BLaER1 treated with 17β-estradiol and CSF1 and Interleukin-3, amounts not matched to agents 10 nM and 100 nM (cell line): ENCODE measurements at regions not wholly inside any gene's neighbourhood (a gene's known extent, or its start where the extent isn't known, plus 50 kb on each side); places are given as distances from the start of the nearest gene placed in this dataset.
"Not testable (repeated sequence)": the region's sequence is repeated elsewhere in the genome, so short reads cannot be mapped to it uniquely, and the experiment has no call there.

Experiments
- H3K27ac ChIP-seq, 11 experiments: shearing (Covaris generic); formaldehyde crosslinking; 2 replicates each; pipeline ENCODE4 v1.8.1; 2022
- H3K27me3 ChIP-seq, 11 experiments: shearing (Covaris generic); formaldehyde crosslinking; 2 replicates each; pipeline ENCODE4 v1.8.1; 2022
- H3K36me3 ChIP-seq, 11 experiments: shearing (Covaris generic); formaldehyde crosslinking; 2 replicates each; pipeline ENCODE4 v1.8.1; 2022
- H3K4me1 ChIP-seq, 10 experiments: shearing (Covaris generic); formaldehyde crosslinking; 2 replicates each; pipeline ENCODE4 v1.8.1; 2022
- H3K4me2 ChIP-seq, 11 experiments: shearing (Covaris generic); formaldehyde crosslinking; 2 replicates each; pipeline ENCODE4 v1.8.1; 2022
- H3K4me3 ChIP-seq, 10 experiments: shearing (Covaris generic); formaldehyde crosslinking; 2 replicates each; pipeline ENCODE4 v1.8.1; 2022
- H3K9ac ChIP-seq, 11 experiments: shearing (Covaris generic); formaldehyde crosslinking; 2 replicates each; pipeline ENCODE4 v1.8.1; 2022
- H3K9me3 ChIP-seq, 11 experiments: shearing (Covaris generic); formaldehyde crosslinking; replicated peaks in 1 of 11; 2 replicates each; pipeline ENCODE4 v1.8.1; 2022
- H4K20me1 ChIP-seq, 11 experiments: shearing (Covaris generic); formaldehyde crosslinking; 2 replicates each; pipeline ENCODE4 v1.8.1; 2022
- Cebpa-rat ChIP-seq, 11 experiments: shearing (Covaris generic); IDR thresholded peaks; 2 replicates each; pipeline ENCODE4 v1.8.1; 2022

DNA sequence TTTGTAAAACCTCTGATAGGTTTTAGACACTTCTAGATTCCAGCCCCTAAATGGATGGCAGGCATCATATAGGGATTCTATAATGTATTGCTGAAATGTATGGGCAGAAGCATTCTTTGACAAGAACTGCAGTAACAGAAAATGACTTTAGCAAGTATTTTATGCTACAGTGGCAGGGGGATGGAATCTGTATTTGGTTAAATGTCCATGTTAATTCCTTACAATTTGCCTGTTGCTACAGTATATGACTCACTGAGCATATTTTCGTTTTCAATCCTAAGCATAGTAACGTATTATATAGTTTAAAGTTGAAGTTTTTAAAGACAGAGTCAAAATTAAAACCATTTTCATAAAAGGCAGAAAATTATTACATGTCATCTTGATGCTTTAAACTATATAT lies 150.1 kb downstream of the MEX3B start:
- no peak overlapping the region for H3K4me3 ChIP-seq
- H3K9me3 ChIP-seq = no peaks in the 10 kb centered on the region
- TF ChIP-seq Cebpa-rat (IDR thresholded peaks at IDR 0.05) = no peak
- no peak overlapping the region for H3K4me2 ChIP-seq
- H3K27me3 ChIP-seq = no peaks in the 10 kb centered on the region
- H3K4me1 ChIP-seq = no peaks in the 10 kb centered on the region
- H3K9ac ChIP-seq = no peak overlapping the region
- no peaks in the 10 kb centered on the region for H4K20me1 ChIP-seq
- H3K27ac ChIP-seq = no peak overlapping the region
- H3K36me3 ChIP-seq = no peaks in the 10 kb centered on the region

- no peaks in the 10 kb centered on the region for H3K27me3 ChIP-seq
- H3K9ac ChIP-seq = no peak overlapping the region
- H4K20me1 ChIP-seq = no peaks in the 10 kb centered on the region
- H3K36me3 ChIP-seq = no peaks in the 10 kb centered on the region
- no peak overlapping the region for H3K4me2 ChIP-seq
- no peak overlapping the region for H3K4me3 ChIP-seq
- no peak for TF ChIP-seq Cebpa-rat (IDR thresholded peaks at IDR 0.05)
- no peaks in the 10 kb centered on the region for H3K9me3 ChIP-seq
- H3K4me1 ChIP-seq = no peaks in the 10 kb centered on the region
- H3K27ac ChIP-seq = no peak overlapping the region
Observed at GRCh38 chr15:81894061-81894460, 151.8 kb downstream of the MEX3B start.

DNA sequence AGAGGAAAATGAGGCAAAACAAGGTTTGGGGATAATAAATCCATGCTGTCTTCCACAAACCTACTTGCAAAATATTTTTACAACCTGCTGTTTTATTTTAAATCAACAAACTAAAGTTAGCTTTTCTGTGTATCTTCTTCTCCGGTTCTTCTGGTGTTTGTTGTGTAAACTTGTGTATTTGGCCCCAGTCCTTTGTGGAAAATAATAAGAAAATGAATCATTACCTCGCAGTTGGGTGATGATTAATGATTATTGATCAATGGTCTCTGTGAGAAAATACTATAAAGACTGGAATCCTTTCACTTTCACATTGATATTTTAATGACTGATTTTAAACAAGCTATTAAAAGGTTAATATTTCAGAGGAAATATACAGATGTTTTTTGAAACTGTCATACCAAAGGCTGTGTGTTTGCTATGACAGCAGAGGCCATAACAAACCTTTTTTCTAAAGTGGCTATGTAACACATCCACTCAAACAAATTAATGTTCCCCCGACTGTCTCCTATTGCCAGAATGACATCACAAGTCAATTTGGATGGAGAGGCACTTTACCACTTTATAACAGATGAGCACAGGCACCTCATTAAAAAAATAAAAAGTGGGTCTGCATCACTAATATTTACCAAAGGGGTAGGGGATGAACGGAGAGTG lies 152.5 kb downstream of the MEX3B start:
- Histone ChIP-seq H4K20me1 (no peaks in the 10 kb centered on the region), H3K27me3 (no peaks in the 10 kb centered on the region), H3K27ac (no peak overlapping the region), H3K4me1 (peaks cover 0 to under 1% (median 0%) of the 10 kb centered on the region in 10 experiments; a peak in 1 of 20 replicates), H3K4me3 (no peak overlapping the region), H3K9ac (no peak overlapping the region), H3K36me3 (no peaks in the 10 kb centered on the region), H3K9me3 (no peaks in the 10 kb centered on the region), H3K4me2 (no peak overlapping the region)
- TF ChIP-seq Cebpa-rat (IDR thresholded peaks at IDR 0.05) = no peak

- no peaks in the 10 kb centered on the region for H3K27me3 ChIP-seq
- no peaks in the 10 kb centered on the region for H4K20me1 ChIP-seq
- peaks cover 0 to 7% (median 0%) of the 10 kb centered on the region in 10 experiments; a peak in 1 of 20 replicates for H3K4me1 ChIP-seq
- no peak for TF ChIP-seq Cebpa-rat (IDR thresholded peaks at IDR 0.05)
- H3K36me3 ChIP-seq = no peaks in the 10 kb centered on the region
- H3K27ac ChIP-seq = no peak overlapping the region
- no peak overlapping the region for H3K4me2 ChIP-seq
- no peak overlapping the region for H3K9ac ChIP-seq
- no peaks in the 10 kb centered on the region for H3K9me3 ChIP-seq
- H3K4me3 ChIP-seq = no peak overlapping the region
Observed at GRCh38 chr15:81890496-81890895, 155.3 kb downstream of the MEX3B start.

DNA sequence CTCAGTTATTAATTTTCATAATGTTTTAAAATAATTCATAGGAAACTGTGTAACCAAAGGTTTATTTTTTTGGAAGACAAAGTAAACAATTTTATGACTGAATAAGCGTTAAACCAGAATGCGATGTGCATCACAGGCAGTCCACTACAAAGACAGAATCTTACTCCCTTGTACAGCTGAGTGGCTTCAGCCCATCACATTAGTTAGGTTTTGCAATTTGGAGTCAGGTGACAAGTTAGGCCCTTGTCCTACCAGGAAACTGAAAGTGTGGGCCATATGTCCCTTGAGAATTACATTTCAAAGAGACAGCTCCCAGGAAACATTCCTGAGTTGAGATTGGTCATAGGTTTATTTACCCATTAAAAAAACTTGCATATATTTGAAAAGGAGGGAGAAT lies 156.3 kb downstream of the MEX3B start:
- TF ChIP-seq Cebpa-rat (IDR thresholded peaks at IDR 0.05) = no peak
- Histone ChIP-seq H3K9me3 (no peaks in the 10 kb centered on the region), H4K20me1 (no peaks in the 10 kb centered on the region), H3K27me3 (no peaks in the 10 kb centered on the region), H3K36me3 (no peaks in the 10 kb centered on the region), H3K4me2 (no peak overlapping the region), H3K4me1 (peaks cover 0 to 7% (median 0%) of the 10 kb centered on the region in 10 experiments; a peak in 1 of 20 replicates), H3K27ac (no peak overlapping the region), H3K4me3 (no peak overlapping the region), H3K9ac (no peak overlapping the region)

- Histone ChIP-seq H3K4me2 (no peak overlapping the region), H4K20me1 (no peaks in the 10 kb centered on the region), H3K36me3 (no peaks in the 10 kb centered on the region), H3K27me3 (no peaks in the 10 kb centered on the region), H3K4me1 (peaks cover 0 to 7% (median 0%) of the 10 kb centered on the region in 10 experiments; a peak in 1 of 20 replicates), H3K9ac (no peak overlapping the region), H3K9me3 (no peaks in the 10 kb centered on the region), H3K4me3 (no peak overlapping the region), H3K27ac (no peak overlapping the region)
- TF ChIP-seq Cebpa-rat (IDR thresholded peaks at IDR 0.05) = no peak
Observed at GRCh38 chr15:81888748-81889484, 156.9 kb downstream of the MEX3B start.

GRCh38 chr15:81887912-81888311 lies 157.9 kb downstream of the MEX3B start:
- Histone ChIP-seq H3K4me1 (peaks cover 0 to 7% (median 0%) of the 10 kb centered on the region in 10 experiments; a peak in 1 of 20 replicates), H3K27ac (no peak overlapping the region), H3K27me3 (no peaks in the 10 kb centered on the region), H4K20me1 (no peaks in the 10 kb centered on the region), H3K4me2 (peak overlapping the region in 2 of 11 experiments; percentile 3 to 9; a peak in 3 of 22 replicates), H3K4me3 (no peak overlapping the region), H3K36me3 (no peaks in the 10 kb centered on the region), H3K9ac (no peak overlapping the region), H3K9me3 (no peaks in the 10 kb centered on the region)
- no peak for TF ChIP-seq Cebpa-rat (IDR thresholded peaks at IDR 0.05)

DNA sequence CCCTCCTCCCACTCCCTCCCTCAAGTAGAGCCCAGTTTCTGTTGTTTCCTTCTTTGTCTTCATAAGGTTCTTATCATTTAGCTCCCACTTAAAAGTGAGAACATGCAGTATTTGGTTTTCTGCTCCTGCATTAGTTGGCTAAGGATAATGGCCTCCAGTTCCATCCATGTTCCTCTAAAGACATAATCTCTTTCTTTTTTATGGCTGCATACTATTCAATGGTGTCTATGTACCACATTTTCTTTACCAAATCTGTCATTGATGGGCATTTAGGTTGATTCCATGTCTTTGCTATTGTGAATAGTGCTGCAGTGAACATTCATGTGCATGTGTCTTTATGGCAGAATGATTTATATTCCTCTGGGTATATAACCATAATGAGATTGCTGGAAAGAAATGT lies 158.6 kb downstream of the MEX3B start:
- H3K9me3 ChIP-seq, H4K20me1 ChIP-seq, H3K27ac ChIP-seq, H3K36me3 ChIP-seq, H3K4me2 ChIP-seq, H3K27me3 ChIP-seq, H3K4me1 ChIP-seq, H3K4me3 ChIP-seq, H3K9ac ChIP-seq: not testable (repeated sequence)

DNA sequence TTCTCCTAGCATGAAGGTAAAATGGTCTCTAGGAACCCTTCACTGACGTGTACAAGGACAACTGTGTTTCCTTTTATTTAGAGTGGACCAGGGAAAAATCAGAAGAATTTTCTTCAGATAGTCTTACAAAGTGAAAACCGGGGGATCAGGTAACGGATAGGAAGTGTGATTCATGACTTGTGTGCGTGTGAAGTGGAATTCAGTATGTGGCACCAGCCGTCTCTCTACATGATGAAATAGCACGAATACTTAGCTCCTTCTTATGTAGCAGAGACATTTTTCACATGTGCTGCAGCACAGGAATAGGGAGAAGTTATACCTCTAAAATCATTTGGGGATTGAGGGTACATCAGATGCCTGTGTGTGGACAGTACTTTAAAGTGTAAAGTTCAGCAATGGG lies 159.2 kb downstream of the MEX3B start:
- H3K4me2 ChIP-seq = no peak overlapping the region
- no peaks in the 10 kb centered on the region for H3K9me3 ChIP-seq
- no peaks in the 10 kb centered on the region for H3K27me3 ChIP-seq
- no peaks in the 10 kb centered on the region for H4K20me1 ChIP-seq
- no peak for TF ChIP-seq Cebpa-rat (IDR thresholded peaks at IDR 0.05)
- no peak overlapping the region for H3K9ac ChIP-seq
- no peak overlapping the region for H3K4me3 ChIP-seq
- H3K4me1 ChIP-seq = peaks cover 0 to 13% (median 4%) of the 10 kb centered on the region in 10 experiments; a peak in 10 of 20 replicates
- no peaks in the 10 kb centered on the region for H3K36me3 ChIP-seq
- H3K27ac ChIP-seq = no peak overlapping the region

- Histone ChIP-seq H4K20me1 (no peaks in the 10 kb centered on the region), H3K27me3 (no peaks in the 10 kb centered on the region), H3K36me3 (no peaks in the 10 kb centered on the region), H3K9me3 (no peaks in the 10 kb centered on the region), H3K27ac (no peak overlapping the region), H3K9ac (no peak overlapping the region), H3K4me3 (no peak overlapping the region), H3K4me1 (peaks cover 0 to 16% (median 9%) of the 10 kb centered on the region in 10 experiments; a peak in 12 of 20 replicates), H3K4me2 (no peak overlapping the region)
- no peak for TF ChIP-seq Cebpa-rat (IDR thresholded peaks at IDR 0.05)
Observed at GRCh38 chr15:81886080-81886479, 159.7 kb downstream of the MEX3B start.
